ENCODE measurements at regions not wholly inside any gene's neighbourhood (a gene's known extent, or its start where the extent isn't known, plus 50 kb on each side); places are given as distances from the start of the nearest gene placed in this dataset.

GRCh38 chr2:84236288-84236687, 222.8 kb downstream of the SUCLG1 start:
- Histone ChIP-seq H2AFZ (ENCODE audit: low read depth, low read length) (no peak overlapping the region), H3K36me3 (ENCODE audit: insufficient read depth, low read length) (no peaks in the 10 kb centered on the region), H3K9me3 (ENCODE audit: insufficient read depth, low read length, severe bottlenecking) (no peaks in the 10 kb centered on the region), H3K4me3 (ENCODE audit: low read depth in 1 of 2, low read length in 2 of 2) (no peak overlapping the region), H4K20me1 (ENCODE audit: insufficient read depth, low read length) (no peaks in the 10 kb centered on the region), H3K9ac (ENCODE audit: low read depth, low read length) (no peak overlapping the region), H3K79me2 (ENCODE audit: insufficient read depth, low read length) (no peaks in the 10 kb centered on the region), H3K4me2 (ENCODE audit: insufficient read depth, low read length) (no peak overlapping the region), H3K27ac (ENCODE audit: low read length) (no peak overlapping the region), H3K27me3 (ENCODE audit: insufficient read depth, low read length, poor library complexity) (no peaks in the 10 kb centered on the region), H3K4me1 (ENCODE audit: insufficient read depth, low read length) (no peaks in the 10 kb centered on the region)
- no peak for ATAC-seq (ENCODE audit: insufficient read depth, low read depth)
- no peak for DNase-seq
- no peak for TF ChIP-seq CTCF (IDR thresholded peaks at IDR 0.05; ENCODE audit: borderline replicate concordance, extremely low read depth, low read length, poor library complexity, severe bottlenecking)

GRCh38 chr2:84234103-84234502, 225.0 kb downstream of the SUCLG1 start:
- no peaks in the 10 kb centered on the region for H3K27me3 ChIP-seq (ENCODE audit: insufficient read depth, low read length, poor library complexity)
- ATAC-seq (ENCODE audit: insufficient read depth, low read depth) (no peak), DNase-seq (no peak)
- H3K9ac ChIP-seq (ENCODE audit: low read depth, low read length), result no peak overlapping the region
- H3K9me3 ChIP-seq (ENCODE audit: insufficient read depth, low read length, severe bottlenecking), result no peaks in the 10 kb centered on the region
- H3K4me2 ChIP-seq (ENCODE audit: insufficient read depth, low read length), result no peak overlapping the region
- H3K27ac ChIP-seq (ENCODE audit: low read length), result no peak overlapping the region
- no peak for TF ChIP-seq CTCF (IDR thresholded peaks at IDR 0.05; ENCODE audit: borderline replicate concordance, extremely low read depth, low read length, poor library complexity, severe bottlenecking)
- TF ChIP-seq EZH2 (IDR thresholded peaks at IDR 0.05; ENCODE audit: borderline replicate concordance, low read depth, low read length, severe bottlenecking), result no peak
- H3K4me3 ChIP-seq (ENCODE audit: low read depth in 1 of 2, low read length in 2 of 2), result no peak overlapping the region
- no peaks in the 10 kb centered on the region for H3K4me1 ChIP-seq (ENCODE audit: insufficient read depth, low read length)
- H3K36me3 ChIP-seq (ENCODE audit: insufficient read depth, low read length), result no peaks in the 10 kb centered on the region
- no peaks in the 10 kb centered on the region for H3K79me2 ChIP-seq (ENCODE audit: insufficient read depth, low read length)
- H4K20me1 ChIP-seq (ENCODE audit: insufficient read depth, low read length), result no peaks in the 10 kb centered on the region
- H2AFZ ChIP-seq (ENCODE audit: low read depth, low read length), result no peak overlapping the region

- Histone ChIP-seq H3K4me2 (ENCODE audit: insufficient read depth, low read length) (no peak overlapping the region), H2AFZ (ENCODE audit: low read depth, low read length) (no peak overlapping the region), H3K4me3 (ENCODE audit: low read depth in 1 of 2, low read length in 2 of 2) (no peak overlapping the region), H4K20me1 (ENCODE audit: insufficient read depth, low read length) (no peaks in the 10 kb centered on the region), H3K79me2 (ENCODE audit: insufficient read depth, low read length) (no peaks in the 10 kb centered on the region), H3K9me3 (ENCODE audit: insufficient read depth, low read length, severe bottlenecking) (no peaks in the 10 kb centered on the region), H3K4me1 (ENCODE audit: insufficient read depth, low read length) (no peaks in the 10 kb centered on the region), H3K27ac (ENCODE audit: low read length) (no peak overlapping the region), H3K27me3 (ENCODE audit: insufficient read depth, low read length, poor library complexity) (no peaks in the 10 kb centered on the region), H3K36me3 (ENCODE audit: insufficient read depth, low read length) (no peaks in the 10 kb centered on the region), H3K9ac (ENCODE audit: low read depth, low read length) (no peak overlapping the region)
- no peak for ATAC-seq (ENCODE audit: insufficient read depth, low read depth)
- TF ChIP-seq EZH2 (IDR thresholded peaks at IDR 0.05; ENCODE audit: borderline replicate concordance, low read depth, low read length, severe bottlenecking), result no peak
- no peak for TF ChIP-seq CTCF (IDR thresholded peaks at IDR 0.05; ENCODE audit: borderline replicate concordance, extremely low read depth, low read length, poor library complexity, severe bottlenecking)
- no peak for DNase-seq
These were observed 227.6 kb downstream of the SUCLG1 start for GRCh38 chr2:84231478-84231877.

- Histone ChIP-seq H4K20me1 (ENCODE audit: insufficient read depth, low read length) (no peaks in the 10 kb centered on the region), H3K9ac (ENCODE audit: low read depth, low read length) (no peak overlapping the region), H3K4me3 (ENCODE audit: low read depth in 1 of 2, low read length in 2 of 2) (no peak overlapping the region), H3K4me1 (ENCODE audit: insufficient read depth, low read length) (no peaks in the 10 kb centered on the region), H3K4me2 (ENCODE audit: insufficient read depth, low read length) (no peak overlapping the region), H3K27ac (ENCODE audit: low read length) (no peak overlapping the region), H2AFZ (ENCODE audit: low read depth, low read length) (no peak overlapping the region), H3K9me3 (ENCODE audit: insufficient read depth, low read length, severe bottlenecking) (no peaks in the 10 kb centered on the region), H3K27me3 (ENCODE audit: insufficient read depth, low read length, poor library complexity) (no peaks in the 10 kb centered on the region), H3K79me2 (ENCODE audit: insufficient read depth, low read length) (no peaks in the 10 kb centered on the region), H3K36me3 (ENCODE audit: insufficient read depth, low read length) (no peaks in the 10 kb centered on the region)
- TF ChIP-seq EZH2 (IDR thresholded peaks at IDR 0.05; ENCODE audit: borderline replicate concordance, low read depth, low read length, severe bottlenecking), result no peak
- TF ChIP-seq CTCF (IDR thresholded peaks at IDR 0.05; ENCODE audit: borderline replicate concordance, extremely low read depth, low read length, poor library complexity, severe bottlenecking), result no peak
- no peak for ATAC-seq (ENCODE audit: insufficient read depth, low read depth)
- DNase-seq, result no peak
These were observed 235.0 kb downstream of the SUCLG1 start for GRCh38 chr2:84224121-84224520.
